Endometrial microvascular endothelial cells (primary cell): ENCODE measurements at regions not wholly inside any gene's neighbourhood (a gene's known extent, or its start where the extent isn't known, plus 50 kb on each side); places are given as distances from the start of the nearest gene placed in this dataset.
"Not testable (repeated sequence)": the region's sequence is repeated elsewhere in the genome, so short reads cannot be mapped to it uniquely, and the experiment has no call there.

ENCODE experiments used
- in situ Hi-C: cut with HindIII; loops from 2 replicates; pipeline ENCODE4 v1.10.0; 2017; ENCODE audit warnings: low sequenced_read_pairs, low pct_unique_long_range_greater_than_20kb; ENCODE audit errors: inconsistent ontology term

DNA sequence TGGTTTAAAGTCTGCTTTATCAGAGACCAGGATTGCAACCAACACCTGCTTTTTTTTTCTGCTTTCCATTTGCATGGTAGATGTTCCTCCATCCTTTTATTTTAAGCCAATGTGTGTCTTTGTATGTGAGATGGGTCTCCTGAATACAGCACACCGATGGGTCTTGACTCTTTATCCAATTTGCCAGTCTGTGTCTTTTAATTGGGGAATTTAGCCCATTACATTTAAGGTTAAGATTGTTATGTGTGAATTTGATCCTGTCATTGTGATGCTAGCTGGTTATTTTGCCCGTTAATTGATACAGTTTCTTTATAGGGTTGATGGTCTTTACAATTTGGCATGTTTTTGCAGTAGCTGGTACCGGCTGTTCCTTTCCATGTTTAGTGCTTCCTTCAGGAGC is 128.4 kb downstream of the ADCYAP1 start:
- in situ Hi-C loops, result not testable (repeated sequence)

DNA sequence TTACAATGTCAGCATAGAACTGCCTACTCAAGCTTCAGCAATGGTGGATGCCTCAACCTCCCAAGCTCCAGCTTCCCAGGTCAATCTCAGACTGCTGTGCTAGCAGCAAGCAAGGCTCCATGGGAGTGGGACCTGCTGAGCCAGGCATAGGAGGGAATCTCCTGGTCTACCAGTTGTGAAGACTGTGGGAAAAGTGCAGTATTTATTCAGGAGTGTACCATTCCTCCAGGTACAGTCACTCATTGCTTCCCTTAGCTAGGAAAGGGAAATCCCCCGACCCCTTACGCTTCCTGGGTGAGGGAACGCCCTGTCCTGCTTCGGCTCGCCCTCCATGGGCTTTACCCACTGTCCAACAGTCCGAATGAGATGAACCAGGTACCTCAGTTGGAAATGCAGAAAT is 130.3 kb downstream of the ADCYAP1 start:
- in situ Hi-C loops, result no loop called here

DNA sequence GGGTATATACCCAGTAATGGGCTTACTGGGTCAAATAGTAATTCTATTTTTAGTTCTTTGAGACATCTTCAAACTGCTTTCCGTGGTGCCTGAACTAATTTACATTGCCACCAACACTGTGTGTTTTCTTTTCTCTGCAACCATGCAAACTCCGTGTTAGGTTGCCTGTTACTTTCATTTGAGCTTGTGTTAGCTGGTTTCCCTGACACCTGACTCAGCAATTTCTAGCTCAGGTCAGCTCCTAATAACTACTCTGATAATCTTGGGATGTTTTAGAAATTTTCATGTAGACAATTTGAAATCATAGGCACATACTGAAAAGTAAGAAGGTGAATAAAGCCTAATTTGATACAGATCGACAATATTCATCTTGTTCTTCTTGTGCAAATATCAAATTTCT is 132.3 kb downstream of the ADCYAP1 start:
- in situ Hi-C loops, result no loop called here

DNA sequence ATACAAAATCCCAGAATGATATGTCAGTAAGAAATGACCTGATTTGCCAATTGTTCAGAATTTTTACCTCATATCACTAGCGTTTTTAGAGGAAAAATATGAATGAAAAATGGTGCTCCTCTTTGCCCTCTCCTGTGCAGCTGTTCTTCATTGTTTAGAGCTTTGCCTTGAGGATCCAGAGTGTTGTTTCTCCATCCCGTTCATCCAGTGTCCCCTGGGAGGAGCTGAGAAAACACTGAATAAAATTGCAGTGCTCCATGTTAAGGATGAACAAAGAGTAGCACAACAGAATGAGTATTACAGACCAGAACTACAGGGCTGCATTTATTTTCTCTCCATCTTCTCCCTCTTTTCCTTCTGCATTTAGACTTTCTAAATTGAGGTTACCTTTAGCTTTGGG is 133.1 kb downstream of the ADCYAP1 start:
- in situ Hi-C loops, result no loop called here

DNA sequence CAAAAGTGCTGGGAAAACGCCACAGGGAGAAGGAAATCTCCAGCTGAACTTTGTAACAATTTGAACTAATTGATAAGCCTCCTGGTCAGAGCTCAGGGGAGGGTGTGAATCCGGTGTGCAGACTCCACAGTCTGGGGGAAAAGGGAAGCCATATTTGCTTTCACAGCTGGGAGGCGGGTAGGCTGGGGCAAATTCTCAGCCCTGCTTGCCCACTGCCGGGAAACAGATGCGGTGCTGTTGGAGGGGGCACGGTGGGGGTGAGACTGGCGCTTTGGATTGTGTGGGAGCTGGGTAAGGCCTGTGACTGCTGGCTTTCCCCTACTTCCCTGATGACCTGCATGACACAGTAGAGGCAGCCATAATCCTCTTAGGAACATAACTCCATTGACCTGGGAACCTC is 134.8 kb downstream of the ADCYAP1 start:
- in situ Hi-C loops, result no loop called here

DNA sequence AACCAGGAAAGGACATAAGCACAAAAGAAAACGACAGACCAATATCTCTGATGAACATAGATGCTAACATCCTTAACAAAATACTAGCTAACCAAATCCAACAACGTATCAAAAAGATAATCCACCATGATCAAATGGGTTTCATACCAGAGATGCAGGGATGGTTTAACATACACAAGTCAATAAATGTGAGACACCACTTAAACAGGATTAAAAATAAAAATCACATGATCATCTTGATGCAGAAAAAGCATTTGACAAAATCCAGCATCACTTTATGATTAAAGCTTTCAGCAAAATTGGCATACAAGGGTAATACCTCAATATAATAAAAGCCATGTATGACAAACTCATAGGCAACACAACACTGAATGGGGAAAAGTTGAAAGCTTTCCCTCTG is 138.4 kb downstream of the ADCYAP1 start:
- in situ Hi-C loops, result not testable (repeated sequence)

DNA sequence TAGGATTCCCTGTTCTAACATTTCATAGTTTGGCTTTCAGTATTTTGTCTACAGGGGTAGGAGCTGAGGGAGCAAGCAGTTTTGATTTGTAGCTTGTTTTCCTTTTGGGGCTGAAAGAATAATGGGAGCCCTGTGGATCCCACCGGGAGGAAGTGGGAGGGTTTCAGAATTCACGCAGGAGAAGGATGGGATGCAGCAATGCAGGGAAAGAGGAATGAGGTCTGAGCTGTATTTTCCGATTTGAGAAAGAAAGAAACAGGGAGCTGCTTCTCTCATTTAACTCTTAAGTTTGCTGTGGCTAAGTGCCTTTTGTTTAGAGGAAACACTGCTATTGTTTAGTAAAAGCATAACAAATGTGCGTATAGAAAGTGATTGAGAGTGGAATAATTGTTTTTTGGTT is 141.0 kb downstream of the ADCYAP1 start:
- in situ Hi-C loops, result no loop called here

DNA sequence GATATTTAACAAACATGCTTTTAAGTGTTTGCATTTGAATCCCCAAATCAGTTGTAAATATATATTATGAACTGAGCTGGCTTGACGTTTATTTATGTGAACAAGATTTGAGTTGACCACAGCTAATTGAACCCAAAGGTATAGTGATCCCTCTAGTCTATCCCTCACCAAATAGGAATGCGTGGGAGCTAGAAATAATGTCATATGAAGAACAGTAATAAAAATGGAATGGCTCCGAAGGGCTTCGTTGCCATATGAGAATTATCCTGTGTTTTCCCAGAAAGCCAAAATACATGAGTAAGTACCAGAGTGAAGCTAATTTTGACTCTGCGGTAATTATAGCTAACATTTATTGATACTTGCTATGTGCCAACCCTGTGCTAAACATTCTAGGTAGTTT is 142.7 kb downstream of the ADCYAP1 start:
- in situ Hi-C loops, result no loop called here

DNA sequence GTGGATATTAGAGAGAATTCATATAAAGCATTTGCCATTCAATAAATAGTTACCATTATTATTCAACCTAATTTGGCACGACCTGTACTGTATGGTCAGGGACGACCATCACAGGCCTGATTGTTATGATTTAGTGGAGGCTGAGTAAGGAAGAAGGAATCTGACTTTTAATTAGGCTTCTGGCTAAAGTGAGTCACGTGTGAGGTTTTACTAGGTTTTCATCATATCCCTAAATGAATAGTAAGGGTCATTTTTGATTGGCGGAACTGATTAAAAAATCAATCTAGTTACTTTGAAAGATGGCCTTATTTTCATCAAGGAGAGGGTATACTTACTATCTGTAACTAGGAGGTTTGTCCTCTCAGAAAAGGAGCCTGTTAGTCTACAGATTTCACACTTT is 143.4 kb downstream of the ADCYAP1 start:
- in situ Hi-C loops, result no loop called here

DNA sequence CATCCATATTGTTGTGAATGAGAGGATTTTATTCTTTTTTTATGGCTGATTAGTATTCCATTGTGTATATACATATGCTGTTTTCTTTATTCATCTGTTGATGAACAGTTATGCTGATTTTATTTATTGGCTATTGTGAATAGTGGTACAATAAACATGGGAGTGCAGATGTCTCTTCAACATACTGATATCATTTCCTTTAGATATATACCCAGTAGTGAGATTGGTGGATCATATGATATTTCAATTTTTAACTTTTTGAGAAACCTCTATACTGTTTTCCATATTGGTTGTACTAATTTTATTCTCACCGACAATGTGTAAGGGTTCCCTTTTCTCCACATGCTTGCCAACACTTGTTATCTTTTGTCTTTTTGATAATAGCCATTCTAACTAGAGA is 144.5 kb downstream of the ADCYAP1 start:
- in situ Hi-C loops, result no loop called here

DNA sequence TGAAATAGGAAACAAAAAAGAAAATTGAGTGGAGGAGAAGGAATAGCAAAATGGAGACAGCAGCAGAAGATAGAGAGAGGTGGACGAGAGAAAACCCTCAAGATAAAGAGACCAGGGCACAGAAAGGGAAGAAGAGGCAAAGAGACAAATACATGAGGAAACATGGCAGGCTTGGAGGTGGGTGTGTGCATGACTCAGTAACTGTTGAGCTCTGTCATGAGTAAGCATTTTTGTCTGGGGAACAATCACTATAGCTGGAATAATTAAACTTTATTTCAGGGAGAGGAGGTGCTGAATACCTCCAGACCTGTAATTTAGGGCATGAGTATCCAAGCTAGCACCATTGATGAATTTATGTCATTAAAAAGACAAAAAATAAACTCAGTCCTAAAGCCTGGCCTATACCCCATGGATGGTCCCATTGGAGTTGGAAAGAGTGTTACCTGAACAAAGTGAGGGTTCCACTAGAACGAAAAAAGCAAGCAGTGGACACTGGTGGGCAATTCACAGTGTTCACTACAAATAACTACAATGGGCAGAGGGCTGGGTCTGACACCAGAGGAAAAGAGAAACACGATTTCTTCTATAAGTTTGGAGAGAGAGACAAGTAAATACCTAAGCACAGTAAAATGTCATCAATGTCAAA is 145.5 kb downstream of the ADCYAP1 start:
- in situ Hi-C loops, result no loop called here

DNA sequence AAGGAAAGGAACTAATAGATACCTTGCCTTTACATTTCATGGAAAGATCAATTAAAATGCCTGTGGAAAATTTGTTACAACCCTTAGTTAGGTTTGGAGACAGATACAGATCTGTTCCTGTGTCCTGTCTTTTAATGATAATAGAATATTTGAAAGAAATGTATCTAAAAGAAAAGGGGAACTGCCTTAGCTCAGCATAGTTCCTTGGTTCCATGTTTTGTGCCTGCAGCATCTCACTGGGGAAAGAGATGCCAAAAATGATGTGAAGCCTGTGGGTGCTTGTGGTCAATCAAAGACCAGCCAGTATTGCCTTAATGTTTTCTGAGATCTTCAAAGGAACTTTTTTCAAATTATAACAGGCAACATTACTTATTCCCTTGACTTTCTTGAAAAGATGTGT is 147.6 kb downstream of the ADCYAP1 start:
- in situ Hi-C loops, result no loop called here

DNA sequence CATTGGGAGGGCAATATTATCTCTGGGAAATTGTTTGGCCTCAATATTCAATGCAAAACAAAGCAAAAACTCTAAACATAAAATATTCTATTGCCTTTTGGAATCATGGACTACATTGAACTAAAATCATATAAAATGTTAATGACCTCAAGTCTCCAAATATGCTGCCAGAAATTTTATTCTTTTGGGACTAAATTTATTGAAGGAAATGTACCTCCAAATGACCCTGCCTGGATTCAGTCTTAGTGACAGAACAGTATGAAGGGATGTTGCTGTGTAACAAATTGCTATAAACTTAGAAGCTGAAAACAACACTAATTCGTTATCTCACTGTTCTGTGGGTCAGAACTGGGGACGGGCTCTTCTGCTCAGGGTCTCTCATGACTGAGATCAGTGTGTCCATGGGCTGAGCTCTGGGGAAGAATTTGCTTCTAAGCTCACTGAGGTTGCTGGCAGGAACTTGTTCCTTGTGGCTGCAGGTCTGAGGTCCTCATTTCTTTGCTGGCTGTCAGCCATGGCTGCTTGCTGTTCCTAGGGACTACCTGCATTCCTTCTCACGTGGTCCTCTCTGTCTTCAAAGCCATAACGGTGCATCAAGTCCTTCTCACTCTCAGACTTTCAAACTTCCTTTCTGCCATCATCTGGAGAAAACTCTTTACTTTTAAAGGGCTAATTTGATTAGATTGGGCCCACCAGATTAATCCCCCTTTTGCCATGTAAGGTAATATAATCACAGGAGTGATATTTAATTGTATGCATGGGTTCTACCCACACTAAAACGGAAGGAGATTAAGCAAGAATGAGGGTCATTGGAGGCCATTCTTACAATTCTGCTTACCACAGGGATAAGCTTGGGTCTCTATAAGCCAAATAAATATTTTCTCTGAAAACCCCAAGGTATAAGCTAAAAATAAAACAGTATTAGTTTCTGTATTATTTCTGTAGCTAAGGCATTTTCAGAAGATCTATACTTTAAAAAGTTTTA is 149.0 kb downstream of the ADCYAP1 start:
- in situ Hi-C loops, result no loop called here

DNA sequence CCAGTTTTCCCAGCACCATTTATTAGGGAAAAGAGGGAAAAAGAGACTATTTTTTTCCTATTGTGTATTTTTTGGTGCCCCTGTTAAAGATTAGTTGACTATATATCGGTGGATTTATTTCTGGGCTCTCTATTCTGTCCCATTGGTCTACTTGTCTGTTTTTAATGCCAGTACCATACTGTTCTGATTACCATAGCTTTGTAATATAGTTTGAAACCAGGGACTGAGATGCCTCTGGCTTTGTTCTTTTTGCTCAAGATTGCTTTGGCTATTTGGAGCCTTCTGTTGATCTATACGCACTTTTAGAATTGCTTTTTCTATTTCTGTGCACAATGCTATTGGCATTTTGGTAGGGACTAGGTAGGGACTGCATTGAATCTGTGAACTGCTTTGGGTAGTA is 151.7 kb downstream of the ADCYAP1 start:
- in situ Hi-C loops, result no loop called here

DNA sequence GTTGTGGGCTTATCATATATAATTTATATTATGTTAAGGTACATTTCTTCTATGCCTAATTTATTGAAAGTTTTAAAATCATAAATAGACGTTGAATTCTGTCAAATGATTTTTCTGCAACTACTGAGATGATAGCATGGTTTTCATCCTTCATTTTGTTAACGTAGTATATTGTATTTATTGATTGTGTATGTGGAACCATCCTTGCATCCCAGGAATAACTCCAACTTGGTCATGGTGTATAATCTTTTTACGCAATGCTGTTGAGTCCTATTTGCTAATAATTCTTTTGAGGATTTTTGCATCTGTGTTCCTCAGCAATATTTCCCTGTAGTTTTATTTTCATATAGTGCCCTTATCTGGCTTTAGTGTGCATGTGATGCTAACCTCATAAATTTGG is 152.7 kb downstream of the ADCYAP1 start:
- in situ Hi-C loops, result no loop called here

DNA sequence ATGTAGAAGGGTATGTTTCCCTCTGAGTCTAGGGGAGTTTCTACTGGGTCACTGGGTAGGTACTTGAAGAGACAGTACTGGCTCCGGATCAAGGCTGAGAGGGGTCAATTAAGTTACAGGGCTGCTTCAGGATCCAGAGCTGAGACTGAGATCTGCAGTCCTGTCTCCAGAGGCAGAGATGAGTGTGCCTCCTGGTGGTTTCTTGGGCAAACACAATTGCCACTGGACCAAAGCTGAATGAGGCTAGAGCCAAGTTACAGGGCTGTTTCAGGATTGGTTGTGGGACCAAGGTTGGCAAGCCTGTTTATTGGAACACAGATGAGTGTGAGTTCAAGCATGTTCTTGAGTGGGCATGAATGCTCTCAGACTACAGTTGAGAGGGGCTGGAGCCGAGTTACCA is 157.9 kb downstream of the ADCYAP1 start:
- in situ Hi-C loops, result no loop called here

DNA sequence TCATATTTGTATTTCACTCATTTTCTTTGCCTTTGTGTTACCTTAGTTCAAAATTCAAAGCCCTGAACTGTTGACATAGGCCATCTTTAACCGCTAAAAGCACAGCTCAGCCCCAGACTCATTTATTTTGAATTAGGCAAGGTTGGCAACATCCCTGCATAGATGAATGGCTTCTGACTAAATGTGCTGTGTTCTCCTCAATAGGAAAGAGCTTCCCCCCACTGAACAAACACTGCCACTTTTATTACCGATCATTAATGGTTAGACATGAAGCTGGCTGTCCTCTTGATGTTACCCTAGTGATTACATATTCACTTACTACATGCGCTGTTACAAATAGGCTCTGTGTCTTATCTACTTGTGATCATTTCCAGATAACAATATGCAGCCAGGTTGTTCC is 170.7 kb downstream of the ADCYAP1 start:
- in situ Hi-C loops, result no loop called here

DNA sequence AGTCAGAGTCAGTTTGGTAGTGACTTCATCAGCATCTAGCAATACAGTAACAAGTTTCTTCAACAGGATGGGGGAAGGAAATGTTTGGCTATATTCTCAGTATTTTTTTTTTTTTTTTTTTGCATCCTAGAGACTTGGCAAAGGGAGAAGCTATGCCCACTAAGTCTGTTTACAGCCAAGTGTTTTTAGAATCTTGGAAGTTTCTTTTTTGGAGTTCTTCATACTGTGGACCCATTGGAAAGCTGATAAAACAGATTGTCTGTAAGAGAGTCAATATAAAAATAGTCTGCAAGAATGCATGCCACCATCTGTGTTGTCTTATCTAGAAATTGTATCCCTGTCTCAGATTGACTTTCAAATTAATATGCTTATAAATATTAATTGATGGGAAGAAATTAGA is 171.2 kb downstream of the ADCYAP1 start:
- in situ Hi-C loops, result no loop called here

DNA sequence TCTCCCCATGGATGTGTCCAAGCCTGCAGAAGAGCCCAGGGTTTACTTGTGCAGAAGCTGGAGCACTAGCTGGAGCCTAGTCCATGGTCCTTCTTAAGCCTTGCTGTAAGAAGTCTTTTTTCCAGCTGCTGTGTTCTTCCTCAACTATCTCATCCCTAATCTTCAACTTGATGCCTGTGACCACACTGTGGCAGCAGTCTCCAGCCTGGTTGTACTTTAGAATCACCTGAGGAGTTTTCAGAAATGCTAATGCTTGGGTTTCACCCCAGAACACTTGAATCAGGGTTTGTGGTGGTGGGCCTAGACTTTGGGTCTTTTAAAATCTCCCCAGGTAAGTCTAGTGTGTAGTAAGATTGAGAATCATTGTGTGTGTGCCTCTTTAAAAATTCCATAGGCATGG is 173.6 kb downstream of the ADCYAP1 start:
- in situ Hi-C loops, result no loop called here

DNA sequence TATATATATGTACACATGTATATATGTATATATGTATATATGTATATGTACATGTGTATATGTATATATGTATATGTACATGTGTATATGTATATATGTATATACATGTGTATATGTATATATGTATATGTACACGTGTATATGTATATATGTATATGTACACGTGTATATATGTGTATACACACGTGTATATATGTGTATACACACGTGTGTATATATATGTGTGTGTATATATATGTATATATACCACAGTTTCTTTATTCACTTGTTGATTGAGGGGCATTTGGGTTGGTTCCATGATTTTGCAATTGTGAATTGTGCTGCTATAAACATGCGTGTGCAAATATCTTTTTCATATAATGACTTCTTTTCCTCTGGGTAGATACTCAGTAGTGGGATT is 179.0 kb downstream of the ADCYAP1 start:
- in situ Hi-C loops, result not testable (repeated sequence)
